ENCODE measurements at regions not wholly inside any gene's neighbourhood (a gene's known extent, or its start where the extent isn't known, plus 50 kb on each side); places are given as distances from the start of the nearest gene placed in this dataset.
"Not testable (repeated sequence)": the region's sequence is repeated elsewhere in the genome, so short reads cannot be mapped to it uniquely, and the experiment has no call there.

- in situ Hi-C loops (cut with HindIII; ENCODE audit: low sequenced_read_pairs): no loop called here
Observed at GRCh38 chr20:12564979-12565378, 443.8 kb upstream of the SPTLC3 start.

GRCh38 chr20:12566596-12566995, 442.2 kb upstream of the SPTLC3 start:
- in situ Hi-C loops (cut with HindIII; ENCODE audit: low sequenced_read_pairs): no loop called here

- in situ Hi-C loops (cut with HindIII; ENCODE audit: low sequenced_read_pairs): no loop called here
Observed at GRCh38 chr20:12570371-12570770, 438.4 kb upstream of the SPTLC3 start.

GRCh38 chr20:12573442-12573841, 435.3 kb upstream of the SPTLC3 start:
- in situ Hi-C loops (cut with HindIII; ENCODE audit: low sequenced_read_pairs): no loop called here

- in situ Hi-C loops (cut with HindIII; ENCODE audit: low sequenced_read_pairs): no loop called here
Observed at GRCh38 chr20:12575352-12576095, 433.2 kb upstream of the SPTLC3 start.

GRCh38 chr20:12577213-12577612, 431.6 kb upstream of the SPTLC3 start:
- in situ Hi-C loops (cut with HindIII; ENCODE audit: low sequenced_read_pairs): no loop called here

- in situ Hi-C loops (cut with HindIII; ENCODE audit: low sequenced_read_pairs): no loop called here
Observed at GRCh38 chr20:12581644-12582289, 427.0 kb upstream of the SPTLC3 start.

- in situ Hi-C loops (cut with HindIII; ENCODE audit: low sequenced_read_pairs): not testable (repeated sequence)
Observed at GRCh38 chr20:12582710-12583109, 426.1 kb upstream of the SPTLC3 start.

GRCh38 chr20:12591949-12592470, 416.8 kb upstream of the SPTLC3 start:
- in situ Hi-C loops (cut with HindIII; ENCODE audit: low sequenced_read_pairs): no loop called here

GRCh38 chr20:12592756-12593155, 416.0 kb upstream of the SPTLC3 start:
- in situ Hi-C loops (cut with HindIII; ENCODE audit: low sequenced_read_pairs): no loop called here

- in situ Hi-C loops (cut with HindIII; ENCODE audit: low sequenced_read_pairs): no loop called here
Observed at GRCh38 chr20:12593342-12593873, 415.4 kb upstream of the SPTLC3 start.

GRCh38 chr20:12594410-12595088, 414.2 kb upstream of the SPTLC3 start:
- in situ Hi-C loops (cut with HindIII; ENCODE audit: low sequenced_read_pairs): no loop called here

- in situ Hi-C loops (cut with HindIII; ENCODE audit: low sequenced_read_pairs): no loop called here
Observed at GRCh38 chr20:12595841-12596240, 412.9 kb upstream of the SPTLC3 start.

GRCh38 chr20:12596863-12597262, 411.9 kb upstream of the SPTLC3 start:
- in situ Hi-C loops (cut with HindIII; ENCODE audit: low sequenced_read_pairs): no loop called here

GRCh38 chr20:12597551-12597950, 411.2 kb upstream of the SPTLC3 start:
- in situ Hi-C loops (cut with HindIII; ENCODE audit: low sequenced_read_pairs): no loop called here

GRCh38 chr20:12598894-12599293, 409.9 kb upstream of the SPTLC3 start:
- in situ Hi-C loops (cut with HindIII; ENCODE audit: low sequenced_read_pairs): no loop called here

- in situ Hi-C loops (cut with HindIII; ENCODE audit: low sequenced_read_pairs): no loop called here
Observed at GRCh38 chr20:12599494-12599893, 409.3 kb upstream of the SPTLC3 start.

GRCh38 chr20:12605751-12606150, 403.0 kb upstream of the SPTLC3 start:
- in situ Hi-C loops (cut with HindIII; ENCODE audit: low sequenced_read_pairs): no loop called here

GRCh38 chr20:12610871-12611270, 397.9 kb upstream of the SPTLC3 start:
- in situ Hi-C loops (cut with HindIII; ENCODE audit: low sequenced_read_pairs): no loop called here

GRCh38 chr20:12614764-12615163, 394.0 kb upstream of the SPTLC3 start:
- in situ Hi-C loops (cut with HindIII; ENCODE audit: low sequenced_read_pairs): no loop called here

GRCh38 chr20:12617076-12617475, 391.7 kb upstream of the SPTLC3 start:
- in situ Hi-C loops (cut with HindIII; ENCODE audit: low sequenced_read_pairs): no loop called here

Data from endothelial cell of hepatic sinusoid (primary cell).